Erythroblast (primary cell): ENCODE measurements at regions not wholly inside any gene's neighbourhood (a gene's known extent, or its start where the extent isn't known, plus 50 kb on each side); places are given as distances from the start of the nearest gene placed in this dataset.

ENCODE experiments used
- GATA1 ChIP-seq: IDR thresholded peaks from 2 replicates; pipeline ENCODE4 v1.6.1; 2011; ENCODE audit warnings: low read depth, mild to moderate bottlenecking, control low read depth, low read length, moderate library complexity
- POLR2A ChIP-seq: IDR thresholded peaks from 2 replicates; pipeline ENCODE4 v1.6.1; 2011; ENCODE audit warnings: mild to moderate bottlenecking, low read length

GRCh38 chr10:85515316-85515715 lies 851.3 kb downstream of the GRID1 start:
- TF ChIP-seq POLR2A: no peak
- TF ChIP-seq GATA1: no peak
